ENCODE measurements at regions not wholly inside any gene's neighbourhood (a gene's known extent, or its start where the extent isn't known, plus 50 kb on each side); places are given as distances from the start of the nearest gene placed in this dataset.
A peak's percentile ranks its signal among the peaks of the same experiment; 100 is the strongest.

DNA sequence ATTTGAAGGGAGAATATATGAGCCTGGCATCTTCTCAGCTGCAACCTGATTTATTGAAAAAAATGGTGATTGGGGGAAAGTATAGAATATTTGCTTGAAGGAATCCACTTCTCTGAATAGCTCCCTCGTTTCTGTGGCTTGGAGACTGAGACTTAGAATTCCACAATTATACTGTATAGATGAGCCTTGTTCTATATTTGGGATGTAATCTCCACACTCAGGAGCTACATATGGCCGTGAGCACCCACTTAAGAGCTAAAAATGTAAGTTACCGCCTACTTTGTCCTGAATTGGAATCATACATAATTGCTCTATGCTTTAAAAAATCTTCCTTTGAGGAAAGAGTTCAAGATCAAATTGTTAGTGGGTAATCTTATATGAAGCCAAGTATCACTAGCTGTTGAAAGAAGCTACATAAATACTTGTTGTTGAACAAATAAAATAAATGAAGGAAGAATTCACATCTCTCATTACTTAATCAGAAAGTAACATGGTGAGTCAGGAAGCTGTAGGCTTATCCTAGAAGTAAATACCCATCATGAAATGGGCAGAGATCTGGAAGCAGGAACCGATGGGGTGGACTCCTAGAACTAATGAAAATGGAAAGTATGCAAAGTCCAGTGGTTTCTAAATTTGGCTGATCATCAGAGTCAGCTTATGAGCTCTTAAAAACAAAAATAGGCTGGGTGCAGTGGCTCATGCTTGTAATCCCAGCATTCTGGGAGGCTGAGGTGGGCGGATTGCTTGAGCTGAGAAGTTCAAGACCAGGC, 254.3 kb downstream of the SOX4 start:
- H3K27ac ChIP-seq (ENCODE audit: low read depth in 2 of 2, low read length in 1 of 2) = peak overlapping the region in 1 of 2 experiments; percentile 79; a peak in 2 of 4 replicates
- DNase-seq = no peak
- 89% methylated on average over 5 of the region's 5 CpGs for WGBS (ENCODE audit: low lambda C conversion rate)
- ChIA-PET POLR2A (interaction anchor here (1.0 to 1.4 kb wide), 2 partner anchors 151 to 254 kb away, joined by 3 to 5 read pairs; partner anchors contain the start of gene SOX4), CTCF (interaction anchor here (0.7 to 2.5 kb wide), 3 partner anchors 12 to 43 kb away, joined by 3 to 17 read pairs (median 3); no protein-coding TSS in a partner anchor)
- H3K9ac ChIP-seq = no peak overlapping the region
- H3K27me3 ChIP-seq (ENCODE audit: insufficient read depth) = no peaks in the 10 kb centered on the region
- no peaks in the 10 kb centered on the region; the same call in 1 of the 2 replicates for H3K79me2 ChIP-seq (ENCODE audit: insufficient read depth)
- H3K4me3 ChIP-seq (ENCODE audit: low read depth in 2 of 2, low read length in 1 of 2) = no peak overlapping the region
- H3F3A ChIP-seq (replicated peaks; ENCODE audit: insufficient read depth) = peaks cover 3% of the 10 kb centered on the region
- peaks cover 0 to 24% of the 10 kb centered on the region in 2 experiments; a peak in 1 of 4 replicates for H3K4me1 ChIP-seq (ENCODE audit: control insufficient read depth in 1 of 2, insufficient read depth in 2 of 2, low read depth in 1 of 2, low read length in 1 of 2)
- H3K36me3 ChIP-seq (replicated peaks in 1 of 2; ENCODE audit: control insufficient read depth in 1 of 2, insufficient read depth in 2 of 2, low read length in 1 of 2) = no peaks in the 10 kb centered on the region
- H4K20me1 ChIP-seq (ENCODE audit: insufficient read depth) = no peaks in the 10 kb centered on the region
- no peak overlapping the region for H2AFZ ChIP-seq (ENCODE audit: low read depth)
- TF ChIP-seq, protein P1, sequence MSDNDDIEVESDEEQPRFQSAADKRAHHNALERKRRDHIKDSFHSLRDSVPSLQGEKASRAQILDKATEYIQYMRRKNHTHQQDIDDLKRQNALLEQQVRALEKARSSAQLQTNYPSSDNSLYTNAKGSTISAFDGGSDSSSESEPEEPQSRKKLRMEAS (IDR thresholded peaks at IDR 0.05; ENCODE audit: low read depth) = no peak
- TF ChIP-seq YY1 (IDR thresholded peaks at IDR 0.05; ENCODE audit: low read depth) = no peak
- no peaks in the 10 kb centered on the region for H3K9me2 ChIP-seq
- no peak overlapping the region for H3K4me2 ChIP-seq
- H3K9me3 ChIP-seq = no peaks in the 10 kb centered on the region

DNA sequence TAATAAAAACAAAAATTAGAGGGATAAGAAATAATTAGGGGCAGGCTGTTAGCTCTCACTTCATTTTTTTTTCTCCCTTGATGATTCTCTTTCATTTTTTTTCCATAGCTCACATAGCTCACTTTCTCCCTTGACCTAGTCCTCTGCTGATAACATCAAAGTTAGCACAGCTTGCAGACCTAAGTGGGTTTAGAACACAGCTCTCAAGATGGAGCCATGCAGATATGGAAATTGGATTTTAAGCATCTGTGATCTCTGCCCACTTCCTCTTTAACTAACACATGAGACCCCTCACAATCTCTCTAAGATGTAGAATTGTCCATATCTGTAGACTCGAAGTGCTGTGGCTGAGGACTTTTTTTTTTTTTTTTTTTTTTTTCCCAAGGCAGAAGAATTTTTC, 257.1 kb downstream of the SOX4 start:
- no peak overlapping the region for H2AFZ ChIP-seq (ENCODE audit: low read depth)
- no peaks in the 10 kb centered on the region for H3K9me2 ChIP-seq
- H3K9ac ChIP-seq = no peak overlapping the region
- H3K4me2 ChIP-seq = no peak overlapping the region
- peaks cover 3% of the 10 kb centered on the region for H3F3A ChIP-seq (replicated peaks; ENCODE audit: insufficient read depth)
- no peaks in the 10 kb centered on the region for H3K27me3 ChIP-seq (ENCODE audit: insufficient read depth)
- CTCF ChIA-PET = no interaction called here
- peaks cover 0 to 5% of the 10 kb centered on the region in 2 experiments for H3K36me3 ChIP-seq (replicated peaks in 1 of 2; ENCODE audit: control insufficient read depth in 1 of 2, insufficient read depth in 2 of 2, low read length in 1 of 2)
- 15% methylated on average over 1 of the region's 1 CpG for WGBS (ENCODE audit: low lambda C conversion rate)
- H3K4me3 ChIP-seq (ENCODE audit: low read depth in 2 of 2, low read length in 1 of 2) = no peak overlapping the region
- peaks cover 0 to 13% of the 10 kb centered on the region in 2 experiments; a peak in 1 of 4 replicates for H3K4me1 ChIP-seq (ENCODE audit: control insufficient read depth in 1 of 2, insufficient read depth in 2 of 2, low read depth in 1 of 2, low read length in 1 of 2)
- no peaks in the 10 kb centered on the region for H4K20me1 ChIP-seq (ENCODE audit: insufficient read depth)
- peak; percentile 63 for DNase-seq
- no peaks in the 10 kb centered on the region for H3K9me3 ChIP-seq
- POLR2A ChIA-PET = no interaction called here
- no peaks in the 10 kb centered on the region; the same call in 1 of the 2 replicates for H3K79me2 ChIP-seq (ENCODE audit: insufficient read depth)
- no peak overlapping the region for H3K27ac ChIP-seq (ENCODE audit: low read depth in 2 of 2, low read length in 1 of 2)
- TF ChIP-seq, protein P2, sequence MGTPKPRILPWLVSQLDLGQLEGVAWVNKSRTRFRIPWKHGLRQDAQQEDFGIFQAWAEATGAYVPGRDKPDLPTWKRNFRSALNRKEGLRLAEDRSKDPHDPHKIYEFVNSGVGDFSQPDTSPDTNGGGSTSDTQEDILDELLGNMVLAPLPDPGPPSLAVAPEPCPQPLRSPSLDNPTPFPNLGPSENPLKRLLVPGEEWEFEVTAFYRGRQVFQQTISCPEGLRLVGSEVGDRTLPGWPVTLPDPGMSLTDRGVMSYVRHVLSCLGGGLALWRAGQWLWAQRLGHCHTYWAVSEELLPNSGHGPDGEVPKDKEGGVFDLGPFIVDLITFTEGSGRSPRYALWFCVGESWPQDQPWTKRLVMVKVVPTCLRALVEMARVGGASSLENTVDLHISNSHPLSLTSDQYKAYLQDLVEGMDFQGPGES (IDR thresholded peaks at IDR 0.05; ENCODE audit: low read depth, low read length) = no peak
- TF ChIP-seq JUND (IDR thresholded peaks at IDR 0.05) (no peak), TCF12 (IDR thresholded peaks at IDR 0.05) (peak; percentile 41; the same call in 1 of the 2 replicates), MXI1 (IDR thresholded peaks at IDR 0.05; ENCODE audit: low read depth, low read length) (no peak), CHD2 (IDR thresholded peaks at IDR 0.05; ENCODE audit: low read length, partially characterized antibody) (peak; percentile 18), ELF1 (IDR thresholded peaks at IDR 0.05) (no peak), TEAD4 (IDR thresholded peaks at IDR 0.05; ENCODE audit: borderline replicate concordance, insufficient read depth) (no peak), ZBTB33 (IDR thresholded peaks at IDR 0.05; ENCODE audit: borderline replicate concordance, low read depth) (no peak), GATA2 (CRISPR knock-in tag; IDR thresholded peaks at IDR 0.05) (peak; percentile 82), POLR2AphosphoS5 (IDR thresholded peaks at IDR 0.05; ENCODE audit: low read depth, low read length) (no peak), RFX5 (IDR thresholded peaks at IDR 0.05; ENCODE audit: low read length) (no peak), NFIC (IDR thresholded peaks at IDR 0.05; ENCODE audit: borderline replicate concordance) (no peak), EZH2phosphoT487 (IDR thresholded peaks at IDR 0.05; ENCODE audit: borderline replicate concordance, low read depth) (no peak), FOXJ3 (CRISPR knock-in tag; IDR thresholded peaks at IDR 0.05) (no peak), EP300 (IDR thresholded peaks at IDR 0.05; ENCODE audit: borderline replicate concordance in 1 of 2, low read depth in 1 of 2, low read length in 1 of 2) (peak in 1 of 2 experiments; percentile 63; a peak in 1 of 4 replicates), RAD21 (IDR thresholded peaks at IDR 0.05; ENCODE audit: low read length) (no peak)
- TF ChIP-seq, protein P3, sequence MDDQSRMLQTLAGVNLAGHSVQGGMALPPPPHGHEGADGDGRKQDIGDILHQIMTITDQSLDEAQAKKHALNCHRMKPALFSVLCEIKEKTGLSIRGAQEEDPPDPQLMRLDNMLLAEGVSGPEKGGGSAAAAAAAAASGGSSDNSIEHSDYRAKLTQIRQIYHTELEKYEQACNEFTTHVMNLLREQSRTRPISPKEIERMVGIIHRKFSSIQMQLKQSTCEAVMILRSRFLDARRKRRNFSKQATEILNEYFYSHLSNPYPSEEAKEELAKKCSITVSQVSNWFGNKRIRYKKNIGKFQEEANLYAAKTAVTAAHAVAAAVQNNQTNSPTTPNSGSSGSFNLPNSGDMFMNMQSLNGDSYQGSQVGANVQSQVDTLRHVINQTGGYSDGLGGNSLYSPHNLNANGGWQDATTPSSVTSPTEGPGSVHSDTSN (IDR thresholded peaks at IDR 0.05) = no peak
- TF ChIP-seq, protein P1 (IDR thresholded peaks at IDR 0.05; ENCODE audit: low read depth) = no peak
- TF ChIP-seq, protein P4, sequence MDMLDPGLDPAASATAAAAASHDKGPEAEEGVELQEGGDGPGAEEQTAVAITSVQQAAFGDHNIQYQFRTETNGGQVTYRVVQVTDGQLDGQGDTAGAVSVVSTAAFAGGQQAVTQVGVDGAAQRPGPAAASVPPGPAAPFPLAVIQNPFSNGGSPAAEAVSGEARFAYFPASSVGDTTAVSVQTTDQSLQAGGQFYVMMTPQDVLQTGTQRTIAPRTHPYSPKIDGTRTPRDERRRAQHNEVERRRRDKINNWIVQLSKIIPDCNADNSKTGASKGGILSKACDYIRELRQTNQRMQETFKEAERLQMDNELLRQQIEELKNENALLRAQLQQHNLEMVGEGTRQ (IDR thresholded peaks at IDR 0.05; ENCODE audit: borderline replicate concordance, low read depth, low read length) = no peak
